GM23338 (cell line): ENCODE measurements at regions not wholly inside any gene's neighbourhood (a gene's known extent, or its start where the extent isn't known, plus 50 kb on each side); places are given as distances from the start of the nearest gene placed in this dataset.

Experiments
- ATAC-seq: fragments of 200-7000 bp; cut with Tn5 transposase; 3 replicates; pipeline ENCODE4 v1.9.1; 2020
- DNase-seq: peaks from one replicate; pipeline ENCODE4 v3.0.0-alpha.2; 2015; ENCODE audit warnings: low spot score
- H2AFZ ChIP-seq: fragments of 200-600 bp; sonication (generic); 2 replicates; pipeline ENCODE4 v1.8.0; 2016; ENCODE audit warnings: antibody characterized with exemption, mild to moderate bottlenecking, moderate library complexity
- H3F3A ChIP-seq: fragments of 200-600 bp; sonication (generic); replicated peaks from 2 replicates; pipeline ENCODE4 v1.8.0; 2017; ENCODE audit warnings: antibody characterized with exemption, mixed run types, low read depth
- H3K27ac ChIP-seq: fragments of 200-600 bp; sonication (generic); 2 replicates; pipeline ENCODE4 v1.6.1; 2016; ENCODE audit warnings: low read depth
- H3K27me3 ChIP-seq: fragments of 200-600 bp; sonication (generic); 2 replicates; pipeline ENCODE4 v1.8.0; 2016; ENCODE audit warnings: mild to moderate bottlenecking, mixed run types, moderate library complexity; ENCODE audit not compliant: insufficient read depth
- H3K36me3 ChIP-seq: fragments of 200-600 bp; sonication (generic); 2 replicates; pipeline ENCODE4 v1.8.0; 2016; ENCODE audit warnings: mild to moderate bottlenecking; ENCODE audit not compliant: insufficient read depth
- H3K4me1 ChIP-seq: fragments of 200-600 bp; sonication (generic); 2 replicates; pipeline ENCODE4 v1.8.0; 2016; ENCODE audit warnings: mild to moderate bottlenecking, moderate library complexity; ENCODE audit not compliant: insufficient read depth
- H3K4me2 ChIP-seq: fragments of 200-600 bp; sonication (generic); 2 replicates; pipeline ENCODE4 v1.7.1; 2017; ENCODE audit warnings: mixed run types
- H3K4me3 ChIP-seq: fragments of 200-600 bp; sonication (generic); 2 replicates; pipeline ENCODE4 v1.6.1; 2016; ENCODE audit warnings: mixed run types
- H3K79me2 ChIP-seq: fragments of 200-600 bp; sonication (generic); replicated peaks from 2 replicates; pipeline ENCODE4 v1.8.0; 2017; ENCODE audit warnings: mild to moderate bottlenecking; ENCODE audit not compliant: insufficient read depth
- H3K9me2 ChIP-seq: fragments of 200-600 bp; sonication (generic); 2 replicates; pipeline ENCODE4 v1.8.0; 2017; ENCODE audit not compliant: insufficient read depth
- H4K20me1 ChIP-seq: fragments of 200-600 bp; sonication (generic); replicated peaks from 2 replicates; pipeline ENCODE4 v1.8.0; 2017; ENCODE audit warnings: mild to moderate bottlenecking; ENCODE audit not compliant: insufficient read depth
- H3K27ac Mint-ChIP-seq: 2 replicates; pipeline ENCODE4 v1.8.0; 2020; ENCODE audit warnings: inconsistent platforms, mild to moderate bottlenecking, moderate library complexity, mixed read lengths
- H3K27me3 Mint-ChIP-seq: 3 replicates; pipeline ENCODE4 v1.8.0; 2022; ENCODE audit warnings: low read depth, mild to moderate bottlenecking, moderate library complexity, mixed read lengths, inconsistent platforms; ENCODE audit not compliant: insufficient read depth, poor library complexity
- H3K36me3 Mint-ChIP-seq: 3 replicates; pipeline ENCODE4 v1.8.0; 2021; ENCODE audit warnings: low read depth, mild to moderate bottlenecking, inconsistent platforms, moderate library complexity, mixed read lengths
- H3K4me1 Mint-ChIP-seq: 3 replicates; pipeline ENCODE4 v1.8.0; 2020; ENCODE audit warnings: mild to moderate bottlenecking, inconsistent platforms, mixed read lengths
- H3K4me3 Mint-ChIP-seq: 3 replicates; pipeline ENCODE4 v1.8.0; 2021; ENCODE audit warnings: moderate library complexity, mild to moderate bottlenecking, inconsistent platforms, mixed read lengths
- H3K9me3 Mint-ChIP-seq: 3 replicates; pipeline ENCODE4 v1.8.0; 2020; ENCODE audit warnings: moderate library complexity, mild to moderate bottlenecking, inconsistent platforms, mixed read lengths
- CREB1 ChIP-seq: fragments of 250-450 bp; sonication (Bioruptor Pico); IDR thresholded peaks from 2 replicates; pipeline ENCODE4 v1.5.0; 2020; ENCODE audit warnings: low read depth, mild to moderate bottlenecking, moderate library complexity
- EZH2 ChIP-seq: fragments of 200-600 bp; sonication (generic); IDR thresholded peaks from one replicate; pipeline ENCODE4 v1.8.0; 2017; ENCODE audit warnings: antibody characterized with exemption, mild to moderate bottlenecking, low read depth; ENCODE audit not compliant: unreplicated experiment
- EZH2phosphoT487 ChIP-seq: fragments of 200-600 bp; sonication (generic); IDR thresholded peaks from one replicate; pipeline ENCODE4 v1.8.1; 2018; ENCODE audit warnings: antibody characterized with exemption; ENCODE audit not compliant: unreplicated experiment
- JUNB ChIP-seq: IDR thresholded peaks from one replicate; pipeline ENCODE4 v1.6.1; 2016; ENCODE audit warnings: antibody characterized with exemption; ENCODE audit not compliant: unreplicated experiment
- NANOG ChIP-seq: IDR thresholded peaks from 2 replicates; pipeline ENCODE4 v1.6.1; 2016; ENCODE audit warnings: antibody characterized with exemption, borderline replicate concordance
- POLR2AphosphoS5 ChIP-seq: IDR thresholded peaks from 2 replicates; pipeline ENCODE4 v1.6.1; 2016; ENCODE audit warnings: antibody characterized with exemption, low read depth
- STAT1 ChIP-seq: IDR thresholded peaks from one replicate; pipeline ENCODE4 v1.6.1; 2016; ENCODE audit warnings: antibody characterized with exemption; ENCODE audit not compliant: unreplicated experiment
- ZNF114 ChIP-seq: fragments of 250-450 bp; sonication (Bioruptor Pico); IDR thresholded peaks from 2 replicates; pipeline ENCODE4 v1.5.0; 2020; ENCODE audit warnings: mild to moderate bottlenecking, moderate library complexity
- ZNF331 ChIP-seq: fragments of 250-450 bp; sonication (Bioruptor Pico); IDR thresholded peaks from 2 replicates; pipeline ENCODE4 v1.5.0; 2020; ENCODE audit warnings: low read depth, mild to moderate bottlenecking, moderate library complexity
- TF ChIP-seq, protein P1 (sequence below): IDR thresholded peaks from one replicate; pipeline ENCODE4 v1.6.1; 2018; ENCODE audit warnings: antibody characterized with exemption; ENCODE audit not compliant: unreplicated experiment
- TF ChIP-seq, protein P2 (sequence below): IDR thresholded peaks from 2 replicates; pipeline ENCODE4 v1.6.1; 2016; ENCODE audit warnings: antibody characterized with exemption
- TF ChIP-seq, protein P3 (sequence below), 2 experiments: fragments of 200-600 bp in 1 of 2; sonication (generic) in 1 of 2; conservative IDR thresholded peaks; 2 replicates each; pipeline versions ENCODE4 v1.5.1 to v1.6.1; 2016 to 2017; ENCODE audit warnings: antibody characterized with exemption in 2 of 2, low read depth in 2 of 2, mild to moderate bottlenecking in 2 of 2, moderate library complexity in 1 of 2

DNA sequence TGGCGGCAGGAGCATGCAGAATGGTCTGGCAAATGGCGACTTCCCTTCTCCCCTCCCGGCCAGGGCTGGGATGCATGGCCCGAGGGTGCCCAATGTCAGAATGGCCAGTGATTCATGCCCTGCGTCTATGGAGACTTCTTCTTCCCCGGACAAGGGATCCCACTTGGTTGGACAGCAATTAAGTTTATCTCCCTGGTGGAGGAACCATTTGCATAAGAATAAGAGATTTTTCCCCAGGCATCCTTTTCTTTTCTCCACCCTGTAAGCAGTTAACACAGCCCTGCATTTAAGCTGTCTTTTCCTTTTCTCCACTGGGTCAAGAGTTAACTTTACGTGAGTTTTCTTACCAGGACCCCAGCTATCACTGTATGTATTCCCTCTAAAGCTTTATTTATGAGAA is 856.6 kb downstream of the GLUD2 start (continued):
- TF ChIP-seq, protein P1, sequence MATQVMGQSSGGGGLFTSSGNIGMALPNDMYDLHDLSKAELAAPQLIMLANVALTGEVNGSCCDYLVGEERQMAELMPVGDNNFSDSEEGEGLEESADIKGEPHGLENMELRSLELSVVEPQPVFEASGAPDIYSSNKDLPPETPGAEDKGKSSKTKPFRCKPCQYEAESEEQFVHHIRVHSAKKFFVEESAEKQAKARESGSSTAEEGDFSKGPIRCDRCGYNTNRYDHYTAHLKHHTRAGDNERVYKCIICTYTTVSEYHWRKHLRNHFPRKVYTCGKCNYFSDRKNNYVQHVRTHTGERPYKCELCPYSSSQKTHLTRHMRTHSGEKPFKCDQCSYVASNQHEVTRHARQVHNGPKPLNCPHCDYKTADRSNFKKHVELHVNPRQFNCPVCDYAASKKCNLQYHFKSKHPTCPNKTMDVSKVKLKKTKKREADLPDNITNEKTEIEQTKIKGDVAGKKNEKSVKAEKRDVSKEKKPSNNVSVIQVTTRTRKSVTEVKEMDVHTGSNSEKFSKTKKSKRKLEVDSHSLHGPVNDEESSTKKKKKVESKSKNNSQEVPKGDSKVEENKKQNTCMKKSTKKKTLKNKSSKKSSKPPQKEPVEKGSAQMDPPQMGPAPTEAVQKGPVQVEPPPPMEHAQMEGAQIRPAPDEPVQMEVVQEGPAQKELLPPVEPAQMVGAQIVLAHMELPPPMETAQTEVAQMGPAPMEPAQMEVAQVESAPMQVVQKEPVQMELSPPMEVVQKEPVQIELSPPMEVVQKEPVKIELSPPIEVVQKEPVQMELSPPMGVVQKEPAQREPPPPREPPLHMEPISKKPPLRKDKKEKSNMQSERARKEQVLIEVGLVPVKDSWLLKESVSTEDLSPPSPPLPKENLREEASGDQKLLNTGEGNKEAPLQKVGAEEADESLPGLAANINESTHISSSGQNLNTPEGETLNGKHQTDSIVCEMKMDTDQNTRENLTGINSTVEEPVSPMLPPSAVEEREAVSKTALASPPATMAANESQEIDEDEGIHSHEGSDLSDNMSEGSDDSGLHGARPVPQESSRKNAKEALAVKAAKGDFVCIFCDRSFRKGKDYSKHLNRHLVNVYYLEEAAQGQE, result no peak
- TF ChIP-seq STAT1 (no peak), JUNB (no peak)
- TF ChIP-seq, protein P2, sequence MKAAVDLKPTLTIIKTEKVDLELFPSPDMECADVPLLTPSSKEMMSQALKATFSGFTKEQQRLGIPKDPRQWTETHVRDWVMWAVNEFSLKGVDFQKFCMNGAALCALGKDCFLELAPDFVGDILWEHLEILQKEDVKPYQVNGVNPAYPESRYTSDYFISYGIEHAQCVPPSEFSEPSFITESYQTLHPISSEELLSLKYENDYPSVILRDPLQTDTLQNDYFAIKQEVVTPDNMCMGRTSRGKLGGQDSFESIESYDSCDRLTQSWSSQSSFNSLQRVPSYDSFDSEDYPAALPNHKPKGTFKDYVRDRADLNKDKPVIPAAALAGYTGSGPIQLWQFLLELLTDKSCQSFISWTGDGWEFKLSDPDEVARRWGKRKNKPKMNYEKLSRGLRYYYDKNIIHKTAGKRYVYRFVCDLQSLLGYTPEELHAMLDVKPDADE, result no peak

DNA sequence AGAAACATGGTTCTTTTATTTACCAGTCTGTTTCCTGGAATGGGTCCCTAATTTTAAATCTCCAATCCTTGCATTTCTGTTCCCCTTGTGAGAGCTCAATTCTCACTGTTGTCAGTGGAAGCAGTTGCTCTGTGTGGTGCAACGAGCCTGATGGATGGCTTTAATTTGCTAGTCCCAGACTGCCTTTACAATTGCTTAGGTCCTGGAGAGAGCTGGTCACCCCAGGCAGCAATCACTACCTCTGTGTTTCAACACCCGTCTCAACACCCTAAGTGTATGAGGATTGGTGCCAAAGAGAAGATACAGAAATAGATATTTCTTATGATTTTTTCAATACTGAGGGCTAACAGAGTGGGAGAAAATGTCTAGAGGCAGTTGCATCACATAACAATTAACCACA is 873.8 kb downstream of the GLUD2 start:
- no peaks in the 10 kb centered on the region for H3K27me3 ChIP-seq
- no peaks in the 10 kb centered on the region for H4K20me1 ChIP-seq
- H3K9me3 Mint-ChIP-seq, result peaks cover 5% of the 10 kb centered on the region; the same call in 2 of the 3 replicates
- no peaks in the 10 kb centered on the region for H3K9me2 ChIP-seq
- H3K4me3 Mint-ChIP-seq, result no peak overlapping the region
- no peak for ATAC-seq
- no peak overlapping the region for H3K27ac ChIP-seq
- no peaks in the 10 kb centered on the region for H3F3A ChIP-seq
- TF ChIP-seq EZH2 (no peak), POLR2AphosphoS5 (no peak), NANOG (no peak)
- no peak overlapping the region for H3K27ac Mint-ChIP-seq
- H3K4me3 ChIP-seq, result no peak overlapping the region
- DNase-seq, result no peak
- H3K79me2 ChIP-seq, result no peaks in the 10 kb centered on the region
- H3K36me3 Mint-ChIP-seq, result peaks cover 3% of the 10 kb centered on the region; the same call in 2 of the 3 replicates
- H3K36me3 ChIP-seq, result no peaks in the 10 kb centered on the region
- no peak overlapping the region for H3K4me2 ChIP-seq
- no peaks in the 10 kb centered on the region for H3K4me1 ChIP-seq
- no peak overlapping the region for H2AFZ ChIP-seq
- H3K4me1 Mint-ChIP-seq, result no peaks in the 10 kb centered on the region
- no peaks in the 10 kb centered on the region for H3K27me3 Mint-ChIP-seq

DNA sequence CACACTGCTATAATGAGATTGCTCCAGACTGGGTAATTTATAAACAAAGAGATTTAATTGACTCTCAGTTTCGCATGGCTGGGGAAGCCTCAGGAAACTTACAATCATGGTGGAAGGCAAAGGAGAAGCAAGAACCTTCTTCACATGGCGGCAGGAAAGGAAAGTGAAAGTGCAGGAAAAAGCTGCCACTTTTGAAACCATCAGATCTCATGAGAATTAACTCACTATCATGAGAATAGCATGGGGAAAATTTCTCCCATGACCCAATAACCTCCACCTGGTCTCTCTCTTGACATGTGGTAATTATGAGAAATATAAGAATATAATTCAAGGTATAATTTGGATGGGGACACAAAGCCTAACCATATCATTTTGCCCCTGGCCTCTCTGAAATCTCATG is 884.2 kb downstream of the GLUD2 start:
- Histone ChIP-seq H3K79me2 (no peaks in the 10 kb centered on the region), H3K9me2 (no peaks in the 10 kb centered on the region), H3K4me1 (no peaks in the 10 kb centered on the region), H3K27me3 (no peaks in the 10 kb centered on the region), H3K4me3 (no peak overlapping the region), H3K27ac (no peak overlapping the region), H3F3A (no peaks in the 10 kb centered on the region), H3K4me2 (no peak overlapping the region), H3K36me3 (no peaks in the 10 kb centered on the region), H4K20me1 (no peaks in the 10 kb centered on the region), H2AFZ (no peak overlapping the region)
- H3K27me3 Mint-ChIP-seq, result no peaks in the 10 kb centered on the region
- no peak overlapping the region for H3K27ac Mint-ChIP-seq
- ATAC-seq (no peak), DNase-seq (no peak)
- H3K36me3 Mint-ChIP-seq, result no peaks in the 10 kb centered on the region
- H3K9me3 Mint-ChIP-seq, result peaks cover 4% of the 10 kb centered on the region; the same call in 2 of the 3 replicates
- no peak overlapping the region for H3K4me3 Mint-ChIP-seq
- H3K4me1 Mint-ChIP-seq, result no peaks in the 10 kb centered on the region
- TF ChIP-seq EZH2phosphoT487, result no peak
- TF ChIP-seq POLR2AphosphoS5, result no peak
- TF ChIP-seq NANOG, result no peak
- TF ChIP-seq, protein P2, result no peak
- TF ChIP-seq JUNB, result no peak
- TF ChIP-seq, protein P3, sequence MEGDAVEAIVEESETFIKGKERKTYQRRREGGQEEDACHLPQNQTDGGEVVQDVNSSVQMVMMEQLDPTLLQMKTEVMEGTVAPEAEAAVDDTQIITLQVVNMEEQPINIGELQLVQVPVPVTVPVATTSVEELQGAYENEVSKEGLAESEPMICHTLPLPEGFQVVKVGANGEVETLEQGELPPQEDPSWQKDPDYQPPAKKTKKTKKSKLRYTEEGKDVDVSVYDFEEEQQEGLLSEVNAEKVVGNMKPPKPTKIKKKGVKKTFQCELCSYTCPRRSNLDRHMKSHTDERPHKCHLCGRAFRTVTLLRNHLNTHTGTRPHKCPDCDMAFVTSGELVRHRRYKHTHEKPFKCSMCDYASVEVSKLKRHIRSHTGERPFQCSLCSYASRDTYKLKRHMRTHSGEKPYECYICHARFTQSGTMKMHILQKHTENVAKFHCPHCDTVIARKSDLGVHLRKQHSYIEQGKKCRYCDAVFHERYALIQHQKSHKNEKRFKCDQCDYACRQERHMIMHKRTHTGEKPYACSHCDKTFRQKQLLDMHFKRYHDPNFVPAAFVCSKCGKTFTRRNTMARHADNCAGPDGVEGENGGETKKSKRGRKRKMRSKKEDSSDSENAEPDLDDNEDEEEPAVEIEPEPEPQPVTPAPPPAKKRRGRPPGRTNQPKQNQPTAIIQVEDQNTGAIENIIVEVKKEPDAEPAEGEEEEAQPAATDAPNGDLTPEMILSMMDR (conservative IDR thresholded peaks at IDR 0.05; ENCODE audit: low read depth in 2 of 2), result no peak
- no peak for TF ChIP-seq ZNF331 (CRISPR knock-in tag)
- TF ChIP-seq, protein P1, result no peak
- no peak for TF ChIP-seq CREB1 (CRISPR knock-in tag)
- no peak for TF ChIP-seq EZH2
- no peak for TF ChIP-seq ZNF114 (CRISPR knock-in tag)
